ENCODE measurements at regions not wholly inside any gene's neighbourhood (a gene's known extent, or its start where the extent isn't known, plus 50 kb on each side); places are given as distances from the start of the nearest gene placed in this dataset.

- no peak for TF ChIP-seq ZNF462 (CRISPR knock-in tag; IDR thresholded peaks at IDR 0.05)
- TF ChIP-seq JUNB (IDR thresholded peaks at IDR 0.05; ENCODE audit: unreplicated experiment): no peak
- TF ChIP-seq POLR2AphosphoS5 (IDR thresholded peaks at IDR 0.05; ENCODE audit: low read depth): no peak
- no peak for TF ChIP-seq CREB1 (CRISPR knock-in tag; IDR thresholded peaks at IDR 0.05; ENCODE audit: low read depth)
- TF ChIP-seq EZH2phosphoT487 (IDR thresholded peaks at IDR 0.05; ENCODE audit: unreplicated experiment): no peak
Measured at GRCh38 chr9:75242426-75242825, 154.1 kb downstream of the OSTF1 start (continued).

- Histone ChIP-seq H3K27ac (ENCODE audit: low read depth) (no peak overlapping the region), H4K20me1 (replicated peaks; ENCODE audit: insufficient read depth) (no peaks in the 10 kb centered on the region), H3K79me2 (replicated peaks; ENCODE audit: insufficient read depth) (no peaks in the 10 kb centered on the region), H3K4me1 (ENCODE audit: insufficient read depth) (no peaks in the 10 kb centered on the region), H3K9me2 (ENCODE audit: insufficient read depth) (peaks cover 15% of the 10 kb centered on the region), H3K27me3 (ENCODE audit: insufficient read depth) (no peaks in the 10 kb centered on the region), H3K4me2 (no peak overlapping the region), H3F3A (replicated peaks; ENCODE audit: low read depth) (no peaks in the 10 kb centered on the region), H3K36me3 (ENCODE audit: insufficient read depth) (no peaks in the 10 kb centered on the region), H3K4me3 (no peak overlapping the region), H2AFZ (0 out of 2 replicates have a peak overlapping the region, but pooled peaks have one; percentile 29)
- Mint-ChIP-seq H3K36me3 (ENCODE audit: low read depth) (peaks cover 44% of the 10 kb centered on the region), H3K4me3 (no peak overlapping the region), H3K27ac (no peak overlapping the region), H3K9me3 (peaks cover 56% of the 10 kb centered on the region), H3K27me3 (ENCODE audit: insufficient read depth, low read depth, poor library complexity) (peaks cover 6% of the 10 kb centered on the region), H3K4me1 (no peaks in the 10 kb centered on the region)
- DNase-seq (ENCODE audit: low spot score): peak; percentile 3
- ATAC-seq: no peak
- TF ChIP-seq REST (IDR thresholded peaks at IDR 0.05; ENCODE audit: unreplicated experiment) (no peak), ZNF462 (CRISPR knock-in tag; IDR thresholded peaks at IDR 0.05) (no peak), CREB1 (CRISPR knock-in tag; IDR thresholded peaks at IDR 0.05; ENCODE audit: low read depth) (no peak)
Measured at GRCh38 chr9:75246949-75247348, 158.6 kb downstream of the OSTF1 start.
